CD8-positive, alpha-beta memory T cell (primary cell): ENCODE measurements at regions not wholly inside any gene's neighbourhood (a gene's known extent, or its start where the extent isn't known, plus 50 kb on each side); places are given as distances from the start of the nearest gene placed in this dataset.

ENCODE experiments used
- CTCF ChIA-PET: fragments of 350-600 bp; sonication (Branson Sonifier 250); formaldehyde crosslinking; loops from one replicate; lab custom pipeline; 2021; ENCODE audit warnings: antibody characterized with exemption; lab: Charles Lee
- POLR2A ChIA-PET: fragments of 350-600 bp; sonication (Branson Sonifier 250); formaldehyde crosslinking; loops from one replicate; lab custom pipeline; 2021; ENCODE audit warnings: antibody characterized with exemption; lab: Charles Lee
- DNase-seq, 5 donors: peaks; one replicate each; pipeline versions ENCODE4 v3.0.0 to v3.0.0-alpha.2; 2020 to 2022; ENCODE audit warnings: mixed read lengths in 1 of 5
- H3K27ac ChIP-seq: one replicate; pipeline ENCODE4 v1.7.0; 2013; ENCODE audit warnings: low read depth, mild to moderate bottlenecking, low read length, moderate library complexity
- H3K27me3 ChIP-seq: 2 replicates; pipeline ENCODE4 v1.7.0; 2013; ENCODE audit warnings: low read length, mild to moderate bottlenecking; ENCODE audit not compliant: insufficient read depth, poor library complexity, severe bottlenecking
- H3K36me3 ChIP-seq: 2 replicates; pipeline ENCODE4 v1.7.0; 2013; ENCODE audit warnings: mild to moderate bottlenecking, low read length, moderate library complexity; ENCODE audit not compliant: insufficient read depth
- H3K4me1 ChIP-seq: 2 replicates; pipeline ENCODE4 v1.7.0; 2013; ENCODE audit warnings: mild to moderate bottlenecking, low read length, moderate library complexity; ENCODE audit not compliant: insufficient read depth
- H3K4me3 ChIP-seq: 2 replicates; pipeline ENCODE4 v1.7.0; 2013; ENCODE audit warnings: mild to moderate bottlenecking, low read length
- H3K9me3 ChIP-seq: 2 replicates; pipeline ENCODE4 v1.7.0; 2013; ENCODE audit warnings: mild to moderate bottlenecking, low read length
- H3K27ac Mint-ChIP-seq, 8 donors: one replicate each; pipeline ENCODE4 v1.8.0; 2020 to 2021; ENCODE audit warnings: mixed read lengths in 8 of 8, mild to moderate bottlenecking in 6 of 8, inconsistent platforms in 3 of 8, moderate library complexity in 3 of 8
- H3K27me3 Mint-ChIP-seq, 2 donors: one replicate each; pipeline ENCODE4 v1.8.0; 2020 to 2021; ENCODE audit warnings: mixed read lengths in 2 of 2, mild to moderate bottlenecking in 1 of 2, moderate library complexity in 1 of 2
- H3K36me3 Mint-ChIP-seq, 3 donors: one replicate each; pipeline ENCODE4 v1.8.0; 2020 to 2021; ENCODE audit warnings: mixed read lengths in 3 of 3, inconsistent platforms in 1 of 3, mild to moderate bottlenecking in 1 of 3
- H3K4me1 Mint-ChIP-seq, 3 donors: one replicate each; pipeline ENCODE4 v1.8.0; 2020 to 2021; ENCODE audit warnings: mixed read lengths in 3 of 3, inconsistent platforms in 1 of 3, mild to moderate bottlenecking in 1 of 3
- H3K4me3 Mint-ChIP-seq, 7 donors: one replicate each; pipeline ENCODE4 v1.8.0; 2020 to 2021; ENCODE audit warnings: mixed read lengths in 7 of 7, mild to moderate bottlenecking in 6 of 7, moderate library complexity in 4 of 7, inconsistent platforms in 2 of 7
- H3K9me3 Mint-ChIP-seq, 5 donors: one replicate each; pipeline ENCODE4 v1.8.0; 2020 to 2022; ENCODE audit warnings: mixed read lengths in 5 of 5, mild to moderate bottlenecking in 3 of 5, moderate library complexity in 2 of 5, inconsistent platforms in 1 of 5

DNA sequence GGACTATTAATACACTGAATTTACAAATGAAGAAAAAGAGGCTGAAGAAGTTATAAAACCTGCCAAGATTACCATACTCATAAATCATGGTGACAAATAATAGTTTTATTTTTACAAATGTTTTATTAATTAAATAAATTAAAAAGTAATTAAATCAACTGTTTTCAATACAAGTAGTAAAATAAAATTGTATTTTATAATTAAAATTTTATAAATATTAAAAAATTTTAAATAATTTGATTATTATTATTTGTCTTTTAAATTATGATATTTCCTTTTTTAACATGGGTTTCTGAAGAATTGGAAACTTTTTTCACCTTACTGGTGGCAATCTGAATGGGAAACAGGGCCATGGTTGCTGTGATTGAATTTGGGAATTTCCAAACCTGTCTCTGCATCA lies 177.3 kb upstream of the TSHZ2 start:
- no peaks in the 10 kb centered on the region for H3K4me1 Mint-ChIP-seq
- peaks cover 2 to 17% of the 10 kb centered on the region in 2 donors for H3K27me3 Mint-ChIP-seq
- no peak overlapping the region for H3K4me3 Mint-ChIP-seq
- Histone ChIP-seq H3K9me3 (no peaks in the 10 kb centered on the region), H3K4me1 (no peaks in the 10 kb centered on the region), H3K27ac (no peak overlapping the region), H3K36me3 (no peaks in the 10 kb centered on the region), H3K4me3 (no peak overlapping the region), H3K27me3 (no peaks in the 10 kb centered on the region)
- H3K36me3 Mint-ChIP-seq, result no peaks in the 10 kb centered on the region
- H3K9me3 Mint-ChIP-seq, result no peaks in the 10 kb centered on the region
- DNase-seq, result no peak
- ChIA-PET POLR2A (no interaction called here), CTCF (no interaction called here)
- H3K27ac Mint-ChIP-seq, result no peak overlapping the region

DNA sequence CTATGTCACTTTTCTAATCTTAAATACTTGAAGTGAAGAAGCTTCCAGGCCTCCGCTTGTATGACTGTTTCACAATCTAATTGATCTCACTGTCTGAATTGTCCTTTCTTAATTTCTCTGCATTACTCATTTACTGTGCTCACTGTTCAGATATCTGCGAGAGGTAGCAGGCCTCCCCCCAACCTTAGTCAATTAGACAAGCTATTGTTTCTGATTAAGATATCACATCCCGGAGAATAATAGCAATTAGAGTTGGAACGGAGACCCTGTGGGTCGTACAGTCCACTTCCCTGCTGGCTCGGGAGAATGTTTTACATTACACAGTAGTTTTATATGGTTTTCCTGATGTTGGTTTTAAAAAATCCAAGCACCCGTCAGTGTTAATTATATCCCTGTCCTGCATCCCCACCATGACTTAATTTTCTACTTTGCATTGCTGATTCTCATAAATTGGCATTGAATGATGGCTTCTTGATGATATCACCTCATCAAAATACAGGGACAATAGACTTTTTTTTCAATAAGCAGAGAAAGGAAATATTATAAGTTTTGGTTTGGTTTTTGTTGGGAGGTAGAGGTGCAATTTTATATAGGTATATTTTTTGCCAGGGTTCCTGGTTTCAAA lies 178.7 kb upstream of the TSHZ2 start:
- Mint-ChIP-seq H3K27me3 (peaks cover 2 to 19% of the 10 kb centered on the region in 2 donors), H3K4me3 (no peak overlapping the region), H3K36me3 (no peaks in the 10 kb centered on the region), H3K27ac (no peak overlapping the region), H3K9me3 (no peaks in the 10 kb centered on the region), H3K4me1 (no peaks in the 10 kb centered on the region)
- no peak for DNase-seq
- ChIA-PET CTCF (no interaction called here), POLR2A (interaction anchor here (0.5 kb wide), 1 partner anchor 898 kb away, joined by 3 read pairs; no protein-coding TSS in a partner anchor)
- H3K27me3 ChIP-seq, result no peaks in the 10 kb centered on the region
- no peaks in the 10 kb centered on the region for H3K4me1 ChIP-seq
- H3K9me3 ChIP-seq, result no peaks in the 10 kb centered on the region
- no peak overlapping the region for H3K4me3 ChIP-seq
- H3K27ac ChIP-seq, result no peak overlapping the region
- H3K36me3 ChIP-seq, result no peaks in the 10 kb centered on the region

DNA sequence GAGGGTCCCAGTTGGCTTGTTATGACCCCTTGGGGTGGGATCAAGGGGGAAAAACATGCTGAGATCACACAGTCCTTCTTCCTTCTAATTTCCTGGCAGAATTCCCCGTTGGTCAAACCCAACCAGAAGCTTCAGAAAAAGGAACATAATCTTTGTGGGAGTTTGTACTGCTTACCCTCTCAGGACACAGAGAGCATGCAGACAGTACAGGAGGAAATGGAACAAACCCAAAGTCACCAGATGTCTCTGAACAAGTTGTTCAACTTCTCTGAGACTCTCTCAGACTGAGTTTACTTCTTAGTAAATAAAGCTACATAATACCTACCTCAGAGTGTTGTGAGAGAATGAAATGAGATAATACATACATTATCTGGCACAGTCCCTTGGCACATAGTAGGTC lies 181.1 kb upstream of the TSHZ2 start:
- Mint-ChIP-seq H3K27me3 (peaks cover 2 to 22% of the 10 kb centered on the region in 2 donors), H3K4me3 (no peak overlapping the region), H3K36me3 (no peaks in the 10 kb centered on the region), H3K27ac (no peak overlapping the region), H3K9me3 (no peaks in the 10 kb centered on the region), H3K4me1 (no peaks in the 10 kb centered on the region)
- DNase-seq, result no peak
- no peaks in the 10 kb centered on the region for H3K36me3 ChIP-seq
- H3K9me3 ChIP-seq, result no peaks in the 10 kb centered on the region
- no peaks in the 10 kb centered on the region for H3K4me1 ChIP-seq
- H3K27me3 ChIP-seq, result peaks cover under 1% of the 10 kb centered on the region
- ChIA-PET CTCF (interaction anchor here (1.1 kb wide), 1 partner anchor 14 kb away, joined by 3 read pairs; no protein-coding TSS in a partner anchor), POLR2A (no interaction called here)
- no peak overlapping the region for H3K4me3 ChIP-seq
- no peak overlapping the region for H3K27ac ChIP-seq

DNA sequence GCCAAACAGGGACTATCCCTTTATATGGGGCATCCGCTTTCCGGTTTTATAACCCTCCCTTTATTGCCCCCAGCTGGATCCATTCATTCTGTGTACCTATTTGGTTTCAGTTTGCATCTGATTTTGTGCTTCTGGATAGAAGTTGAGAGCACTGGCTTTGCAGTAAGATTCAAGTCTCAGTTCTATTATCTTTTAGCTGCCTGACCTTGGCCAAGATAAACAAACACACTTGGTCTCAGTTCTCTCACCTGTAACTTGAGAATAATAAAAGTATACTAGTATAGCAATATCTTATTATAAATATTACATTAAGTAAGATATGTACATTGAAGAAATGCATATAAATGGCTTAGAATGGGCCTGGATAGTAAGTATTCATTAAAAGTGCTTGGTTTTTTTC lies 182.4 kb upstream of the TSHZ2 start:
- Histone ChIP-seq H3K27ac (no peak overlapping the region), H3K27me3 (peaks cover 5% of the 10 kb centered on the region), H3K4me1 (no peaks in the 10 kb centered on the region), H3K4me3 (no peak overlapping the region), H3K9me3 (no peaks in the 10 kb centered on the region), H3K36me3 (no peaks in the 10 kb centered on the region)
- ChIA-PET CTCF (no interaction called here), POLR2A (no interaction called here)
- no peak for DNase-seq
- peaks cover 3 to 24% of the 10 kb centered on the region in 2 donors for H3K27me3 Mint-ChIP-seq
- no peaks in the 10 kb centered on the region for H3K4me1 Mint-ChIP-seq
- H3K9me3 Mint-ChIP-seq, result no peaks in the 10 kb centered on the region
- no peak overlapping the region for H3K4me3 Mint-ChIP-seq
- no peak overlapping the region for H3K27ac Mint-ChIP-seq
- no peaks in the 10 kb centered on the region for H3K36me3 Mint-ChIP-seq

DNA sequence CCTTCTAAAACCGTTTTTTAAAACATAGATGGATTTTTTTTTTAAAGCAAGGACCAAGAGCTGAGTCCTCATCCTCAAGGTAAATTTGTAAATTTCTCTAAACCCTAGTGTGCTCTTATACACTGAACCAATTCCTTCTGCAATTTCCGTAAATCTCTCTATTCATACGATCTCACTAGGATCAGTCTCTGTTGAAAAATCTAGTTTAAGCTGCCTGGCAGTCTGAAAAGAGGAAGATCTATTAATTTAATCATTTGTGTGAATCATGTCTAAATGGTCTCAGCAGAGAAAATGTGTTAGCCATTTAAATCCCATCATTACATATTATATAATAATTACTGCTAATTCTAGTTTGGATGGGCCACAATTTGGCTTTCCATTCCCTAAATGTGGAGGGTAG lies 184.2 kb upstream of the TSHZ2 start:
- POLR2A ChIA-PET, result no interaction called here
- peaks cover 4 to 12% of the 10 kb centered on the region in 2 donors for H3K27me3 Mint-ChIP-seq

DNA sequence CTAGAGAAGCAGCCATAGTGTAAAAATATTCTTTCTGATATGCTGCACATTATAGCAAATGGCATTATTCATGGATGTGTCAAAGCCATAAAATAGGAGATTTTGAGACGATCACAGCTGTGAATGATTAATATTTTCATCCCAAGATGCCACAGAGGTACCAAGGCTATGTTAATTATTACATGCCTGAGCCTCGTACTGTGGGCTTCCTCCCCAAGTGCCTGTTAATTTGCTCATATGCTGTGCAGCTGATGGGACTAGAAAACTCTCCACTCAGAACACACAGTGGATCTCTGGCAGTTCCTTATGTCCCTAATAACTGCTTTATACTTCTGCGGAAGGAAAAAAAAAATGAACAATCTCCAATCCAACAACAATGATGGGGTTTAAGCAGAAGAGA lies 184.9 kb upstream of the TSHZ2 start:
- Histone ChIP-seq H3K4me1 (no peaks in the 10 kb centered on the region), H3K9me3 (no peaks in the 10 kb centered on the region), H3K27ac (no peak overlapping the region), H3K27me3 (peaks cover 5% of the 10 kb centered on the region), H3K36me3 (no peaks in the 10 kb centered on the region), H3K4me3 (no peak overlapping the region)
- DNase-seq, result no peak
- H3K27ac Mint-ChIP-seq, result no peak overlapping the region
- H3K36me3 Mint-ChIP-seq, result no peaks in the 10 kb centered on the region
- peaks cover 0 to 2% (median 0%) of the 10 kb centered on the region in 5 donors for H3K9me3 Mint-ChIP-seq
- no peaks in the 10 kb centered on the region for H3K4me1 Mint-ChIP-seq
- CTCF ChIA-PET, result no interaction called here
- no peak overlapping the region for H3K4me3 Mint-ChIP-seq
- peaks cover 4 to 15% of the 10 kb centered on the region in 2 donors for H3K27me3 Mint-ChIP-seq
- POLR2A ChIA-PET, result no interaction called here

More for the DNA sequence above, 184.2 kb upstream of the TSHZ2 start:
- H3K36me3 Mint-ChIP-seq, result no peaks in the 10 kb centered on the region
- Histone ChIP-seq H3K4me3 (no peak overlapping the region), H3K4me1 (no peaks in the 10 kb centered on the region), H3K27me3 (peaks cover 5% of the 10 kb centered on the region), H3K9me3 (no peaks in the 10 kb centered on the region), H3K27ac (no peak overlapping the region), H3K36me3 (no peaks in the 10 kb centered on the region)
- no peak for DNase-seq
- H3K4me3 Mint-ChIP-seq, result no peak overlapping the region
- H3K27ac Mint-ChIP-seq, result no peak overlapping the region
- H3K9me3 Mint-ChIP-seq, result peaks cover 0 to 2% (median 0%) of the 10 kb centered on the region in 5 donors
- no peaks in the 10 kb centered on the region for H3K4me1 Mint-ChIP-seq
- CTCF ChIA-PET, result no interaction called here

DNA sequence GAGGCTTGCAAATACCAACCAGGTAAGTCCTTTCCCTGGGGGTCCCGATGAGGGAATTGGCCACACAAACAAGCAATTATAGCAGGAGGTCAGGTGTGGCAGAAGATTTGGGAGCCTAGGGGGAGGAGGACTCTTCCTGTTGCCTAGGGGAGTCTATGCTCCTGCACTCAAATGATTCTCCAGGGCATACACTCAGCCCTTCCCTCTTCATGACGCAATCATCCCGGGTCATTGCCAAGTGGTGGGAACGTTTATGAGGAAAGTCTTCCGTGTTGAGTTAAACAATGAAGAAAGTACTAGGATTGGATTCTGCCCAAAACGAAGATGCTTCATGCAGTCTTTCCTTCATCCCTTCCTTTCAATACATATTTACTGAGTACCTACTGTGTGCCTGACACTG lies 186.5 kb upstream of the TSHZ2 start:
- Histone ChIP-seq H3K9me3 (no peaks in the 10 kb centered on the region), H3K27ac (no peak overlapping the region), H3K36me3 (no peaks in the 10 kb centered on the region), H3K4me1 (no peaks in the 10 kb centered on the region), H3K27me3 (peaks cover 5% of the 10 kb centered on the region), H3K4me3 (no peak overlapping the region)
- DNase-seq, result no peak
- H3K4me1 Mint-ChIP-seq, result no peaks in the 10 kb centered on the region
- POLR2A ChIA-PET, result no interaction called here
- H3K4me3 Mint-ChIP-seq, result no peak overlapping the region
- no peaks in the 10 kb centered on the region for H3K36me3 Mint-ChIP-seq
- H3K9me3 Mint-ChIP-seq, result peaks cover 0 to 3% (median 2%) of the 10 kb centered on the region in 5 donors
- H3K27ac Mint-ChIP-seq, result no peak overlapping the region
- H3K27me3 Mint-ChIP-seq, result peaks cover 4 to 15% of the 10 kb centered on the region in 2 donors
- CTCF ChIA-PET, result no interaction called here

DNA sequence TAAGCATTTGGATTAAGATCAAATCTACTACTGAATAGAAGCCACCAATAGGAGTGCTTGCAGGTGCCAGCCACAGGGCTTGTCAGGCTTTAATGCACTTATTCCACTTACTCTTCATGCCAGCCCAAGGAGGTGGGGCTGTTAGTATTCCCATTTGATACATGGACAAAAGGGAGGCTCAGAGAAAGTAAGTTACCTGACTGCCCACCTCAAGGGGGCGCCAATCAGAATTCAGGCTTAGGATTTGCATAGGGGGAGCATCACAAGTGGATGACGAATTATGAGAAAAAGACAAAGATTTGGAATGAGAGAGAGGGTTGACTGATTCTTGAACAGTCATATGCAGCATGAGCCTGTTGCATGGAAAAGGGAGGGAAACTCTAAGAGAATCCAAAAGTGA lies 188.4 kb upstream of the TSHZ2 start:
- H3K27ac Mint-ChIP-seq, result no peak overlapping the region
- peaks cover 4 to 23% of the 10 kb centered on the region in 2 donors for H3K27me3 Mint-ChIP-seq
- no peak for DNase-seq
- H3K9me3 Mint-ChIP-seq, result peaks cover 0 to 6% (median 2%) of the 10 kb centered on the region in 5 donors
- Histone ChIP-seq H3K27ac (no peak overlapping the region), H3K4me1 (no peaks in the 10 kb centered on the region), H3K9me3 (no peaks in the 10 kb centered on the region), H3K4me3 (no peak overlapping the region), H3K27me3 (peaks cover 5% of the 10 kb centered on the region), H3K36me3 (no peaks in the 10 kb centered on the region)
- CTCF ChIA-PET, result no interaction called here
- no peak overlapping the region for H3K4me3 Mint-ChIP-seq
- POLR2A ChIA-PET, result no interaction called here
- H3K36me3 Mint-ChIP-seq, result no peaks in the 10 kb centered on the region
- H3K4me1 Mint-ChIP-seq, result no peaks in the 10 kb centered on the region
